ENCODE measurements at regions not wholly inside any gene's neighbourhood (a gene's known extent, or its start where the extent isn't known, plus 50 kb on each side); places are given as distances from the start of the nearest gene placed in this dataset.

- FAIRE-seq = no peak
- no peak for DNase-seq (ENCODE audit: insufficient read length, low spot score)
- no peak for TF ChIP-seq POLR2A (IDR thresholded peaks at IDR 0.05; ENCODE audit: low read depth, low read length)
These were observed 1233.1 kb downstream of the PLA2G4A start for GRCh38 chr1:188061881-188062280.

- TF ChIP-seq POLR2A (IDR thresholded peaks at IDR 0.05; ENCODE audit: low read depth, low read length) = no peak
- DNase-seq (ENCODE audit: insufficient read length, low spot score) (no peak), FAIRE-seq (no peak)
These were observed 1233.7 kb downstream of the PLA2G4A start for GRCh38 chr1:188062456-188062855.

- no peak for TF ChIP-seq POLR2A (IDR thresholded peaks at IDR 0.05; ENCODE audit: low read depth, low read length)
- no peak for FAIRE-seq
- no peak for DNase-seq (ENCODE audit: insufficient read length, low spot score)
These were observed 1237.2 kb downstream of the PLA2G4A start for GRCh38 chr1:188065917-188066316.

- DNase-seq (ENCODE audit: insufficient read length, low spot score) = no peak
- TF ChIP-seq POLR2A (IDR thresholded peaks at IDR 0.05; ENCODE audit: low read depth, low read length) = no peak
- no peak for FAIRE-seq
These were observed 1242.1 kb downstream of the PLA2G4A start for GRCh38 chr1:188070848-188071247.

GRCh38 chr1:188089015-188089414, 1260.3 kb downstream of the PLA2G4A start:
- FAIRE-seq = no peak
- no peak for TF ChIP-seq POLR2A (IDR thresholded peaks at IDR 0.05; ENCODE audit: low read depth, low read length)
- no peak for DNase-seq (ENCODE audit: insufficient read length, low spot score)

- FAIRE-seq = peak; percentile 89
- DNase-seq (ENCODE audit: insufficient read length, low spot score) = no peak
- TF ChIP-seq POLR2A (IDR thresholded peaks at IDR 0.05; ENCODE audit: low read depth, low read length) = no peak
These were observed 1260.7 kb downstream of the PLA2G4A start for GRCh38 chr1:188089461-188089860.

GRCh38 chr1:188096521-188096920, 1267.8 kb downstream of the PLA2G4A start:
- TF ChIP-seq POLR2A (IDR thresholded peaks at IDR 0.05; ENCODE audit: low read depth, low read length) = no peak
- DNase-seq (ENCODE audit: insufficient read length, low spot score) = no peak
- no peak for FAIRE-seq

GRCh38 chr1:188117436-188117835, 1288.7 kb downstream of the PLA2G4A start:
- no peak for DNase-seq (ENCODE audit: insufficient read length, low spot score)
- FAIRE-seq = no peak
- TF ChIP-seq POLR2A (IDR thresholded peaks at IDR 0.05; ENCODE audit: low read depth, low read length) = no peak

GRCh38 chr1:188122646-188123045, 1293.9 kb downstream of the PLA2G4A start:
- DNase-seq (ENCODE audit: insufficient read length, low spot score) = no peak
- no peak for FAIRE-seq
- TF ChIP-seq POLR2A (IDR thresholded peaks at IDR 0.05; ENCODE audit: low read depth, low read length) = no peak

GRCh38 chr1:188127507-188127906, 1298.8 kb downstream of the PLA2G4A start:
- DNase-seq (ENCODE audit: insufficient read length, low spot score) (no peak), FAIRE-seq (no peak)
- no peak for TF ChIP-seq POLR2A (IDR thresholded peaks at IDR 0.05; ENCODE audit: low read depth, low read length)

GRCh38 chr1:188128761-188129160, 1300.0 kb downstream of the PLA2G4A start:
- DNase-seq (ENCODE audit: insufficient read length, low spot score) = no peak
- no peak for TF ChIP-seq POLR2A (IDR thresholded peaks at IDR 0.05; ENCODE audit: low read depth, low read length)
- peak; percentile 33 for FAIRE-seq

- DNase-seq (ENCODE audit: insufficient read length, low spot score) = no peak
- FAIRE-seq = no peak
- TF ChIP-seq POLR2A (IDR thresholded peaks at IDR 0.05; ENCODE audit: low read depth, low read length) = no peak
These were observed 1301.4 kb downstream of the PLA2G4A start for GRCh38 chr1:188129856-188130838.

- FAIRE-seq (no peak), DNase-seq (ENCODE audit: insufficient read length, low spot score) (no peak)
- TF ChIP-seq POLR2A (IDR thresholded peaks at IDR 0.05; ENCODE audit: low read depth, low read length) = no peak
These were observed 1308.5 kb downstream of the PLA2G4A start for GRCh38 chr1:188137221-188137620.

- DNase-seq (ENCODE audit: insufficient read length, low spot score) (no peak), FAIRE-seq (no peak)
- TF ChIP-seq POLR2A (IDR thresholded peaks at IDR 0.05; ENCODE audit: low read depth, low read length) = no peak
These were observed 1312.2 kb downstream of the PLA2G4A start for GRCh38 chr1:188140958-188141357.

GRCh38 chr1:188154196-188154595, 1325.4 kb downstream of the PLA2G4A start:
- DNase-seq (ENCODE audit: insufficient read length, low spot score) (no peak), FAIRE-seq (no peak)
- TF ChIP-seq POLR2A (IDR thresholded peaks at IDR 0.05; ENCODE audit: low read depth, low read length) = no peak

Measured in H54 (cell line).